HG03103 (cell line): ENCODE measurements at regions not wholly inside any gene's neighbourhood (a gene's known extent, or its start where the extent isn't known, plus 50 kb on each side); places are given as distances from the start of the nearest gene placed in this dataset.
"Not testable (repeated sequence)": the region's sequence is repeated elsewhere in the genome, so short reads cannot be mapped to it uniquely, and the experiment has no call there.

Experiments
- ATAC-seq: cut with Tn5 transposase; IDR thresholded peaks from one replicate; pipeline ENCODE4 v1.9.1; 2021; ENCODE audit warnings: low read depth; ENCODE audit not compliant: unreplicated experiment

GRCh38 chr7:93663561-93664299 is 89.2 kb upstream of the CALCR start:
- no peak for ATAC-seq

- ATAC-seq = not testable (repeated sequence)
Observed at GRCh38 chr7:93658163-93658562, 83.6 kb upstream of the CALCR start.

GRCh38 chr7:93651603-93652159 is 77.2 kb upstream of the CALCR start:
- no peak for ATAC-seq

- ATAC-seq = no peak
Observed at GRCh38 chr7:93646538-93646937, 72.0 kb upstream of the CALCR start.

GRCh38 chr7:93636276-93636675 is 61.8 kb upstream of the CALCR start:
- ATAC-seq = no peak

- no peak for ATAC-seq
Observed at GRCh38 chr7:93632371-93632770, 57.8 kb upstream of the CALCR start.

GRCh38 chr7:93629291-93629801 is 54.8 kb upstream of the CALCR start:
- no peak for ATAC-seq

GRCh38 chr7:93626869-93627268 is 52.3 kb upstream of the CALCR start:
- ATAC-seq = no peak
